Neuronal stem cell (in vitro differentiated cells): ENCODE measurements at regions not wholly inside any gene's neighbourhood (a gene's known extent, or its start where the extent isn't known, plus 50 kb on each side); places are given as distances from the start of the nearest gene placed in this dataset.

Experiments used
- DNase-seq: peaks from one replicate; pipeline ENCODE4 v3.0.0-alpha.2; 2013; ENCODE audit warnings: low spot score
- H2AFZ ChIP-seq: one replicate; pipeline ENCODE4 v1.6.1; 2013; ENCODE audit warnings: mild to moderate bottlenecking, low read length, inconsistent platforms
- H2AK5ac ChIP-seq: 2 replicates; pipeline ENCODE4 v1.6.1; 2013; ENCODE audit warnings: low read depth, mild to moderate bottlenecking, inconsistent platforms, low read length, moderate library complexity, mixed read lengths
- H2BK120ac ChIP-seq: 2 replicates; pipeline ENCODE4 v1.6.1; 2013; ENCODE audit warnings: low read depth, mild to moderate bottlenecking, inconsistent platforms, low read length, moderate library complexity, mixed read lengths
- H2BK12ac ChIP-seq: one replicate; pipeline ENCODE4 v1.6.1; 2013; ENCODE audit warnings: low read length, inconsistent platforms
- H2BK15ac ChIP-seq: 2 replicates; pipeline ENCODE4 v1.6.1; 2013; ENCODE audit warnings: mild to moderate bottlenecking, low read length, inconsistent platforms, mixed read lengths
- H2BK5ac ChIP-seq: one replicate; pipeline ENCODE4 v1.6.1; 2013; ENCODE audit warnings: inconsistent platforms, mild to moderate bottlenecking, low read length, moderate library complexity
- H3K14ac ChIP-seq: one replicate; pipeline ENCODE4 v1.6.1; 2013; ENCODE audit warnings: low read length, inconsistent platforms
- H3K18ac ChIP-seq: 2 replicates; pipeline ENCODE4 v1.6.1; 2013; ENCODE audit warnings: low read length, inconsistent platforms
- H3K23ac ChIP-seq: 2 replicates; pipeline ENCODE4 v1.6.1; 2013; ENCODE audit warnings: low read depth, mild to moderate bottlenecking, mixed read lengths, low read length, inconsistent platforms; ENCODE audit not compliant: poor library complexity
- H3K27ac ChIP-seq: replicated peaks from 3 replicates; pipeline ENCODE4 v1.5.1; 2013; ENCODE audit warnings: low read length, inconsistent platforms
- H3K27me3 ChIP-seq, 3 experiments: 2 replicates each; pipeline ENCODE4 v1.6.1; 2013; ENCODE audit warnings: low read length in 3 of 3, mild to moderate bottlenecking in 2 of 3, inconsistent platforms in 1 of 3, low read depth in 1 of 3, mixed read lengths in 1 of 3, moderate library complexity in 1 of 3; ENCODE audit not compliant: control insufficient read depth in 3 of 3, insufficient read depth in 3 of 3
- H3K36me3 ChIP-seq, 2 donors: replicated peaks in 1 of 2; 2 replicates each; pipeline ENCODE4 v1.6.1; 2013; ENCODE audit warnings: low read length in 2 of 2; ENCODE audit not compliant: control insufficient read depth in 2 of 2, insufficient read depth in 2 of 2
- H3K4ac ChIP-seq: 2 replicates; pipeline ENCODE4 v1.6.1; 2013; ENCODE audit warnings: inconsistent platforms, mild to moderate bottlenecking, low read length, moderate library complexity
- H3K4me1 ChIP-seq, 2 donors: 1 replicate in 1 of 2; 2 replicates in 1 of 2; pipeline ENCODE4 v1.6.1; 2013; ENCODE audit warnings: low read length in 2 of 2, low read depth in 1 of 2; ENCODE audit not compliant: control insufficient read depth in 2 of 2, insufficient read depth in 1 of 2
- H3K4me2 ChIP-seq: one replicate; pipeline ENCODE4 v1.6.1; 2013; ENCODE audit warnings: mild to moderate bottlenecking, low read length, inconsistent platforms; ENCODE audit not compliant: insufficient read depth, poor library complexity, severe bottlenecking
- H3K4me3 ChIP-seq, 2 donors: 2 replicates each; pipeline ENCODE4 v1.5.1; 2013; ENCODE audit warnings: low read length in 2 of 2, mild to moderate bottlenecking in 2 of 2, inconsistent platforms in 1 of 2, moderate library complexity in 1 of 2
- H3K79me1 ChIP-seq: one replicate; pipeline ENCODE4 v1.6.1; 2013; ENCODE audit warnings: low read depth, mild to moderate bottlenecking, inconsistent platforms, low read length, moderate library complexity
- H3K9ac ChIP-seq: one replicate; pipeline ENCODE4 v1.6.1; 2013; ENCODE audit warnings: mild to moderate bottlenecking, low read depth, low read length, inconsistent platforms; ENCODE audit not compliant: poor library complexity
- H3K9me3 ChIP-seq, 2 donors: replicated peaks in 1 of 2; 2 replicates each; pipeline versions ENCODE3 to v1.6.1; 2013; ENCODE audit warnings: low read length in 2 of 2, mild to moderate bottlenecking in 2 of 2, inconsistent platforms in 1 of 2, low read depth in 1 of 2, mixed read lengths in 1 of 2, moderate library complexity in 1 of 2; ENCODE audit not compliant: control insufficient read depth in 2 of 2, insufficient read depth in 1 of 2
- H4K8ac ChIP-seq: one replicate; pipeline ENCODE4 v1.6.1; 2013; ENCODE audit warnings: low read depth, mild to moderate bottlenecking, inconsistent platforms, low read length, moderate library complexity
- H4K91ac ChIP-seq: one replicate; pipeline ENCODE4 v1.6.1; 2013; ENCODE audit warnings: low read length, low read depth, mild to moderate bottlenecking, inconsistent platforms; ENCODE audit not compliant: poor library complexity
- WGBS, 2 donors: extraction: QIAGEN DNeasy Blood & Tissue Kit; methylation state at CpG; one replicate each; pipeline ENCODE4 v1.1.7; 2013; ENCODE audit warnings: missing lambda C conversion rate in 2 of 2, mixed read lengths in 1 of 2; ENCODE audit not compliant: insufficient read length in 2 of 2, insufficient replicate concordance in 1 of 2; ENCODE audit errors: extremely low coverage in 2 of 2; 5-methylcytosine and 5-hydroxymethylcytosine counted together

- no peak overlapping the region for H2AFZ ChIP-seq
- H3K18ac ChIP-seq, result peak overlapping the region; percentile 64
- H3K23ac ChIP-seq, result no peak overlapping the region
- H3K27ac ChIP-seq, result no peak overlapping the region
- H3K4me3 ChIP-seq, result no peak overlapping the region
- no peak overlapping the region for H2BK15ac ChIP-seq
- H4K91ac ChIP-seq, result no peak overlapping the region
- no peaks in the 10 kb centered on the region for H3K36me3 ChIP-seq
- no peaks in the 10 kb centered on the region for H3K79me1 ChIP-seq
- H2BK120ac ChIP-seq, result peak overlapping the region; percentile 87
- H2BK12ac ChIP-seq, result no peak overlapping the region
- no peak for DNase-seq
- no peak overlapping the region for H3K9ac ChIP-seq
- WGBS, 2 donors, result no CpG with 5 or more reads among the region's 12 CpGs
- H3K14ac ChIP-seq, result no peak overlapping the region
- H2AK5ac ChIP-seq, result no peak overlapping the region
- H3K4me2 ChIP-seq, result no peak overlapping the region
- H2BK5ac ChIP-seq, result peak overlapping the region; percentile 35
- H3K4me1 ChIP-seq, result no peaks in the 10 kb centered on the region
- H3K4ac ChIP-seq, result no peak overlapping the region
- H3K9me3 ChIP-seq, result peaks cover 0 to 1% of the 10 kb centered on the region in 2 donors
- H4K8ac ChIP-seq, result no peak overlapping the region
- H3K27me3 ChIP-seq, result no peaks in the 10 kb centered on the region
These were observed 237.4 kb upstream of the TOM1L1 start for GRCh38 chr17:54662978-54663876.

- no peak overlapping the region for H3K23ac ChIP-seq
- H2BK12ac ChIP-seq, result no peak overlapping the region
- no peak overlapping the region for H3K4ac ChIP-seq
- H4K91ac ChIP-seq, result no peak overlapping the region
- no peak overlapping the region for H3K27ac ChIP-seq
- no peak overlapping the region for H2BK5ac ChIP-seq
- no peak overlapping the region for H3K4me3 ChIP-seq
- WGBS, 2 donors, result no CpG with 5 or more reads among the region's 4 CpGs
- H2AFZ ChIP-seq, result no peak overlapping the region
- H4K8ac ChIP-seq, result no peak overlapping the region
- H2BK120ac ChIP-seq, result no peak overlapping the region
- H2AK5ac ChIP-seq, result no peak overlapping the region
- H3K9ac ChIP-seq, result no peak overlapping the region
- H2BK15ac ChIP-seq, result no peak overlapping the region
- H3K27me3 ChIP-seq, result no peaks in the 10 kb centered on the region
- no peaks in the 10 kb centered on the region for H3K4me1 ChIP-seq
- no peak overlapping the region for H3K14ac ChIP-seq
- H3K36me3 ChIP-seq, result no peaks in the 10 kb centered on the region
- no peaks in the 10 kb centered on the region for H3K79me1 ChIP-seq
- no peak overlapping the region for H3K18ac ChIP-seq
- H3K9me3 ChIP-seq, result peaks cover 0 to 1% of the 10 kb centered on the region in 2 donors
- H3K4me2 ChIP-seq, result no peak overlapping the region
- DNase-seq, result no peak
These were observed 234.1 kb upstream of the TOM1L1 start for GRCh38 chr17:54666559-54666958.

- Histone ChIP-seq H2BK15ac (no peak overlapping the region), H3K23ac (no peak overlapping the region), H2AK5ac (no peak overlapping the region), H2BK5ac (no peak overlapping the region), H3K27ac (no peak overlapping the region), H4K8ac (no peak overlapping the region), H3K9me3 (no peaks in the 10 kb centered on the region), H3K14ac (no peak overlapping the region), H3K4ac (no peak overlapping the region), H2BK12ac (no peak overlapping the region), H3K4me3 (no peak overlapping the region), H3K27me3 (no peaks in the 10 kb centered on the region), H3K4me1 (no peaks in the 10 kb centered on the region), H4K91ac (no peak overlapping the region), H3K4me2 (no peak overlapping the region), H2BK120ac (no peak overlapping the region), H3K18ac (no peak overlapping the region), H2AFZ (no peak overlapping the region), H3K79me1 (no peaks in the 10 kb centered on the region), H3K9ac (no peak overlapping the region), H3K36me3 (no peaks in the 10 kb centered on the region)
- no peak for DNase-seq
These were observed 222.5 kb upstream of the TOM1L1 start for GRCh38 chr17:54678158-54678557.

DNA sequence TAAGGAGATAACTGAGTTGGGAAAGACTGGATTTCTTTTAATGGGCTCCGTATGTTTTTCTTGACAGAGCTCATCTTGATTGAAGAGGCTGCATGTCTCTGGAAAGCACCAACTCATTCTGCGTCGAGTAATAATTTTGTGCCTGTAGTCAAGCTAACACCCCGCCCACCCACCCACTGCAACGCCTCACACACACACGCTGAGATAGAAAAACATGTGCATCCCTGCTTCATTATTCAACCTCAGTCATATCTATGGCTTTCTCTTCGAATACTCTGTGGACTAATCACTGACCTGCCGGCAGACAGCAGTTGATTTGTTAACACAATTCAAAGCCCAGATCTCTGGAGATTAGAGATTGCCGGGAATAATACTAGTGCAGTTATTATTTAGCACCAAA, 220.2 kb upstream of the TOM1L1 start:
- Histone ChIP-seq H3K4me1 (no peaks in the 10 kb centered on the region), H3K4me3 (no peak overlapping the region), H4K8ac (no peak overlapping the region), H2AK5ac (no peak overlapping the region), H3K9ac (no peak overlapping the region), H3K9me3 (no peaks in the 10 kb centered on the region), H3K4me2 (no peak overlapping the region), H2BK12ac (no peak overlapping the region), H3K4ac (no peak overlapping the region), H2BK120ac (no peak overlapping the region), H3K23ac (no peak overlapping the region), H3K79me1 (no peaks in the 10 kb centered on the region), H3K27ac (no peak overlapping the region), H2BK15ac (no peak overlapping the region), H4K91ac (no peak overlapping the region), H3K18ac (no peak overlapping the region), H2BK5ac (no peak overlapping the region), H3K14ac (no peak overlapping the region), H3K36me3 (no peaks in the 10 kb centered on the region), H2AFZ (no peak overlapping the region), H3K27me3 (no peaks in the 10 kb centered on the region)
- WGBS, 2 donors, result no CpG with 5 or more reads among the region's 9 CpGs
- no peak for DNase-seq
